KMS-11 (cell line): ENCODE measurements at regions not wholly inside any gene's neighbourhood (a gene's known extent, or its start where the extent isn't known, plus 50 kb on each side); places are given as distances from the start of the nearest gene placed in this dataset.

Experiments
- H2AFZ ChIP-seq: fragments of 200-600 bp; sonication (generic); 2 replicates; pipeline ENCODE4 v1.6.1; 2016; ENCODE audit warnings: antibody characterized with exemption, mixed run types, low read depth
- H3K27ac ChIP-seq: fragments of 200-600 bp; sonication (generic); 2 replicates; pipeline ENCODE4 v1.6.1; 2016; ENCODE audit warnings: mild to moderate bottlenecking, mixed run types
- H3K27me3 ChIP-seq: fragments of 200-600 bp; sonication (generic); 2 replicates; pipeline ENCODE4 v1.6.1; 2017; ENCODE audit warnings: mild to moderate bottlenecking, low read depth, mixed run types, moderate library complexity; ENCODE audit not compliant: insufficient read depth
- H3K36me3 ChIP-seq: fragments of 200-600 bp; sonication (generic); 2 replicates; pipeline ENCODE4 v1.6.1; 2017; ENCODE audit warnings: mild to moderate bottlenecking, mixed run types; ENCODE audit not compliant: insufficient read depth
- H3K4me1 ChIP-seq: fragments of 200-600 bp; sonication (generic); 2 replicates; pipeline ENCODE4 v1.6.1; 2016; ENCODE audit warnings: mild to moderate bottlenecking, low read depth, mixed run types; ENCODE audit not compliant: poor library complexity, severe bottlenecking
- H3K4me2 ChIP-seq: fragments of 200-600 bp; sonication (generic); 2 replicates; pipeline ENCODE4 v1.7.0; 2016; ENCODE audit warnings: mild to moderate bottlenecking, mixed run types
- H3K4me3 ChIP-seq: fragments of 200-600 bp; sonication (generic); IDR thresholded peaks from 2 replicates; pipeline ENCODE4 v1.6.1; 2017; ENCODE audit warnings: low read depth, low read length, mixed read lengths; ENCODE audit not compliant: insufficient read depth
- H3K79me2 ChIP-seq: fragments of 200-600 bp; sonication (generic); 2 replicates; pipeline ENCODE4 v1.6.1; 2016; ENCODE audit warnings: low read depth, mixed run types; ENCODE audit not compliant: insufficient read depth
- H3K9ac ChIP-seq: fragments of 200-600 bp; sonication (generic); 2 replicates; pipeline ENCODE4 v1.6.1; 2016; ENCODE audit warnings: mild to moderate bottlenecking, mixed run types
- H4K20me1 ChIP-seq: fragments of 200-600 bp; sonication (generic); 2 replicates; pipeline ENCODE4 v1.6.1; 2016; ENCODE audit warnings: mild to moderate bottlenecking, mixed run types; ENCODE audit not compliant: insufficient read depth
- CTCF ChIP-seq: fragments of 200-600 bp; sonication (generic); conservative IDR thresholded peaks from 2 replicates; pipeline ENCODE4 v1.6.1; 2017; ENCODE audit warnings: low read depth, mild to moderate bottlenecking, antibody characterized with exemption, low read length, moderate library complexity, mixed read lengths

GRCh38 chr4:13857397-13857796, 229.9 kb upstream of the BOD1L1 start:
- H3K9ac ChIP-seq = no peak overlapping the region
- no peaks in the 10 kb centered on the region for H3K27me3 ChIP-seq
- no peaks in the 10 kb centered on the region for H4K20me1 ChIP-seq
- H3K79me2 ChIP-seq = no peaks in the 10 kb centered on the region
- H3K4me3 ChIP-seq = no peak overlapping the region
- H2AFZ ChIP-seq = no peak overlapping the region
- H3K36me3 ChIP-seq = no peaks in the 10 kb centered on the region
- no peaks in the 10 kb centered on the region for H3K4me1 ChIP-seq
- no peak overlapping the region for H3K27ac ChIP-seq
- TF ChIP-seq CTCF = no peak
- H3K4me2 ChIP-seq = no peak overlapping the region

GRCh38 chr4:13857800-13858199, 230.3 kb upstream of the BOD1L1 start:
- H3K79me2 ChIP-seq = no peaks in the 10 kb centered on the region
- H3K27me3 ChIP-seq = no peaks in the 10 kb centered on the region
- no peak for TF ChIP-seq CTCF
- no peak overlapping the region for H3K9ac ChIP-seq
- no peak overlapping the region for H3K27ac ChIP-seq
- H3K4me1 ChIP-seq = no peaks in the 10 kb centered on the region
- H3K4me2 ChIP-seq = no peak overlapping the region
- H3K36me3 ChIP-seq = no peaks in the 10 kb centered on the region
- H2AFZ ChIP-seq = no peak overlapping the region
- H4K20me1 ChIP-seq = no peaks in the 10 kb centered on the region
- no peak overlapping the region for H3K4me3 ChIP-seq

- no peak overlapping the region for H3K4me3 ChIP-seq
- H3K27ac ChIP-seq = no peak overlapping the region
- no peaks in the 10 kb centered on the region for H4K20me1 ChIP-seq
- no peak for TF ChIP-seq CTCF
- H3K36me3 ChIP-seq = no peaks in the 10 kb centered on the region
- H3K4me2 ChIP-seq = no peak overlapping the region
- H3K9ac ChIP-seq = no peak overlapping the region
- no peaks in the 10 kb centered on the region for H3K27me3 ChIP-seq
- no peak overlapping the region for H2AFZ ChIP-seq
- no peaks in the 10 kb centered on the region for H3K4me1 ChIP-seq
- no peaks in the 10 kb centered on the region for H3K79me2 ChIP-seq
Observed at GRCh38 chr4:13859423-13859822, 231.9 kb upstream of the BOD1L1 start.

- Histone ChIP-seq H4K20me1 (no peaks in the 10 kb centered on the region), H3K27me3 (no peaks in the 10 kb centered on the region), H3K4me3 (no peak overlapping the region), H3K4me2 (no peak overlapping the region), H3K79me2 (no peaks in the 10 kb centered on the region), H3K36me3 (no peaks in the 10 kb centered on the region), H3K27ac (no peak overlapping the region), H3K4me1 (no peaks in the 10 kb centered on the region), H2AFZ (no peak overlapping the region), H3K9ac (no peak overlapping the region)
- TF ChIP-seq CTCF = no peak
Observed at GRCh38 chr4:13860126-13860525, 232.6 kb upstream of the BOD1L1 start.
